SK-N-SH (cell line): ENCODE measurements at regions not wholly inside any gene's neighbourhood (a gene's known extent, or its start where the extent isn't known, plus 50 kb on each side); places are given as distances from the start of the nearest gene placed in this dataset.

Experiments used
- EZH2phosphoT487 ChIP-seq: fragments of 200-600 bp; sonication (generic); IDR thresholded peaks from 2 replicates; pipeline ENCODE4 v1.6.1; 2017; ENCODE audit warnings: low read depth, mixed run types, mild to moderate bottlenecking, antibody characterized with exemption, moderate library complexity, borderline replicate concordance
- GABPA ChIP-seq: IDR thresholded peaks from 2 replicates; pipeline ENCODE4 v1.4.0; 2012; ENCODE audit warnings: low read depth, mild to moderate bottlenecking
- GATA2 ChIP-seq: sonication (generic); formaldehyde crosslinking; IDR thresholded peaks from 2 replicates; pipeline ENCODE4 v1.5.0; 2020; ENCODE audit warnings: mild to moderate bottlenecking, missing genetic modification reagents
- MEF2A ChIP-seq: IDR thresholded peaks from 2 replicates; pipeline ENCODE4 v1.4.0; 2012; ENCODE audit warnings: low read depth, borderline replicate concordance
- MXI1 ChIP-seq: IDR thresholded peaks from 2 replicates; pipeline ENCODE4 v1.6.1; 2012; ENCODE audit warnings: mild to moderate bottlenecking, low read depth, low read length, improper control_type of control experiment
- RAD21 ChIP-seq: IDR thresholded peaks from 2 replicates; pipeline ENCODE4 v1.6.1; 2012; ENCODE audit warnings: mild to moderate bottlenecking, low read length
- SMC3 ChIP-seq: IDR thresholded peaks from 2 replicates; pipeline ENCODE4 v1.6.1; 2012; ENCODE audit warnings: low read depth, low read length, improper control_type of control experiment
- TF ChIP-seq, protein P1 (sequence below): fragments of 200-600 bp; sonication (generic); IDR thresholded peaks from 2 replicates; pipeline ENCODE4 v1.6.1; 2017; ENCODE audit warnings: antibody characterized with exemption, mild to moderate bottlenecking, moderate library complexity
- TF ChIP-seq, protein P2 (sequence below): IDR thresholded peaks from 2 replicates; pipeline ENCODE4 v1.4.0; 2012; ENCODE audit warnings: low read depth, borderline replicate concordance
- TF ChIP-seq, protein P3 (sequence below): IDR thresholded peaks from 2 replicates; pipeline ENCODE4 v1.4.0; 2012; ENCODE audit warnings: low read depth

DNA sequence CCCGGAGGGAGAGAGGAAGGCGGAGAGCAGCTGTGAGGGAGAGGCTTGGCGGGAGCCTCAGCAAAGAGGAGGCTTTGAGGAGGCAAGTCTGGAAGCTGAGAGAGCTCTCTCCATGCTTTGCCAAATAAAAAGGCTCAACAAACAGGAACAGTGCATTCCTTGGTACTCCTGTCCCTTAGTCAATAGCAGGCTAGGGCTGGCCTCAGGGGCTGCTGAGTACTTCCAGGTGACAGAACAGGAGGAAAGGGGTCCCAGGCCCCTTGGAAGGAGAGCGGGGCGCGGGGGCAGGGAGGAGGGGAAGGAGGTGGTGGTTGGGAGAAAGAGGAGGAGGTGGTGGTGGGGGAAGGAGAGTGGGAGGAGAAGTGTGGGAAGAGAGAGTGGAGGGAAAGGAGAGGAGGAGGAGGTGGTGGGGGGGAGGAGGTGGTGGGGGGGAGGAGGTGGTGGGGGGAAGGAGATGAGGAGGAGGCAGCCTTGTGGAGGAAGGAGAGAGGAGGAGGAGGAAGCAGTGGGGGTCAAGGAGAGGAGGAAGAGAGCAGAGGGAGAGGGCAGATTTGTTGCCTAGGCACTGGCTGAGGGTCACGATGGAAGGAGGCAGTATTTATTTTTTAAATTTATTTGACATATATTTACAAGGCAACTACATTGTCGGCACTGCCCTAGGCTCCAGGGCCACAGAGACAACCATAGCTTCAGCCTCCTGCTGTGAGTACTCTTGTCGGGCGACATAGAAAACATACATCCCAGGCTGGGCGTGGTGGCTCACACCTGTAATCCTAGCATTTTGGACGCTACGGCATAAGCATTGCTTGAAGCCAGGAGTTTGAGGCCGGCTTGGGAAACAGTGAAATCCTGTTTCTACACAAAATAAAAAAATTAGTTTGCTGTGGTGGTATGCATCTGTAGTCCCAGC, 74.2 kb upstream of the ZBED5 start:
- TF ChIP-seq, protein P1, sequence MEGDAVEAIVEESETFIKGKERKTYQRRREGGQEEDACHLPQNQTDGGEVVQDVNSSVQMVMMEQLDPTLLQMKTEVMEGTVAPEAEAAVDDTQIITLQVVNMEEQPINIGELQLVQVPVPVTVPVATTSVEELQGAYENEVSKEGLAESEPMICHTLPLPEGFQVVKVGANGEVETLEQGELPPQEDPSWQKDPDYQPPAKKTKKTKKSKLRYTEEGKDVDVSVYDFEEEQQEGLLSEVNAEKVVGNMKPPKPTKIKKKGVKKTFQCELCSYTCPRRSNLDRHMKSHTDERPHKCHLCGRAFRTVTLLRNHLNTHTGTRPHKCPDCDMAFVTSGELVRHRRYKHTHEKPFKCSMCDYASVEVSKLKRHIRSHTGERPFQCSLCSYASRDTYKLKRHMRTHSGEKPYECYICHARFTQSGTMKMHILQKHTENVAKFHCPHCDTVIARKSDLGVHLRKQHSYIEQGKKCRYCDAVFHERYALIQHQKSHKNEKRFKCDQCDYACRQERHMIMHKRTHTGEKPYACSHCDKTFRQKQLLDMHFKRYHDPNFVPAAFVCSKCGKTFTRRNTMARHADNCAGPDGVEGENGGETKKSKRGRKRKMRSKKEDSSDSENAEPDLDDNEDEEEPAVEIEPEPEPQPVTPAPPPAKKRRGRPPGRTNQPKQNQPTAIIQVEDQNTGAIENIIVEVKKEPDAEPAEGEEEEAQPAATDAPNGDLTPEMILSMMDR, result no peak
- TF ChIP-seq GATA2, result no peak
- TF ChIP-seq MEF2A, result no peak
- TF ChIP-seq, protein P2, sequence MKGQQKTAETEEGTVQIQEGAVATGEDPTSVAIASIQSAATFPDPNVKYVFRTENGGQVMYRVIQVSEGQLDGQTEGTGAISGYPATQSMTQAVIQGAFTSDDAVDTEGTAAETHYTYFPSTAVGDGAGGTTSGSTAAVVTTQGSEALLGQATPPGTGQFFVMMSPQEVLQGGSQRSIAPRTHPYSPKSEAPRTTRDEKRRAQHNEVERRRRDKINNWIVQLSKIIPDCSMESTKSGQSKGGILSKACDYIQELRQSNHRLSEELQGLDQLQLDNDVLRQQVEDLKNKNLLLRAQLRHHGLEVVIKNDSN, result no peak
- no peak for TF ChIP-seq SMC3
- no peak for TF ChIP-seq RAD21
- TF ChIP-seq, protein P3, sequence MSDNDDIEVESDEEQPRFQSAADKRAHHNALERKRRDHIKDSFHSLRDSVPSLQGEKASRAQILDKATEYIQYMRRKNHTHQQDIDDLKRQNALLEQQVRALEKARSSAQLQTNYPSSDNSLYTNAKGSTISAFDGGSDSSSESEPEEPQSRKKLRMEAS, result no peak
- no peak for TF ChIP-seq EZH2phosphoT487
- no peak for TF ChIP-seq GABPA
- no peak for TF ChIP-seq MXI1
